H1 (cell line): ENCODE measurements at regions not wholly inside any gene's neighbourhood (a gene's known extent, or its start where the extent isn't known, plus 50 kb on each side); places are given as distances from the start of the nearest gene placed in this dataset.

Experiments
- CTCF ChIA-PET: fragments of 300-600 bp; sonication (Branson Sonifier 250); formaldehyde crosslinking; loops from one replicate; lab custom pipeline; 2021; ENCODE audit not compliant: partially characterized antibody; lab: Charles Lee
- POLR2A ChIA-PET: fragments of 300-600 bp; sonication (Branson Sonifier 250); formaldehyde crosslinking; loops from one replicate; lab custom pipeline; 2021; ENCODE audit warnings: inconsistent platforms; ENCODE audit not compliant: partially characterized antibody; lab: Charles Lee
- DNase-seq, 2 experiments: peaks; one replicate each; pipeline versions ENCODE4 v3.0.0 to v3.0.0-alpha.2; 2010 to 2022; ENCODE audit warnings: low spot score in 2 of 2, low read depth in 1 of 2, mixed read lengths in 1 of 2
- FAIRE-seq: peaks from 2 replicates; lab custom pipeline; 2011; peaks lifted over from hg19 to GRCh38; lab: Jason Lieb, UNC
- H2AFZ ChIP-seq: 2 replicates; pipeline ENCODE4 v1.8.1; 2012; ENCODE audit warnings: low read length, inconsistent platforms
- H2AK5ac ChIP-seq: 2 replicates; pipeline ENCODE4 v1.6.1; 2013; ENCODE audit warnings: low read depth, low read length
- H2BK120ac ChIP-seq: replicated peaks from 2 replicates; pipeline ENCODE3; 2013; ENCODE audit warnings: low read depth, low read length, inconsistent platforms
- H2BK12ac ChIP-seq: 2 replicates; pipeline ENCODE4 v1.6.1; 2013; ENCODE audit warnings: low read depth, low read length
- H2BK15ac ChIP-seq: 2 replicates; pipeline ENCODE4 v1.6.1; 2013; ENCODE audit warnings: low read length
- H2BK20ac ChIP-seq: 2 replicates; pipeline ENCODE4 v1.6.1; 2013; ENCODE audit warnings: low read length
- H2BK5ac ChIP-seq: 2 replicates; pipeline ENCODE4 v1.6.1; 2013; ENCODE audit warnings: low read depth, low read length
- H3K14ac ChIP-seq: 2 replicates; pipeline ENCODE4 v1.6.1; 2013; ENCODE audit warnings: inconsistent platforms; ENCODE audit not compliant: insufficient read length
- H3K18ac ChIP-seq: 2 replicates; pipeline ENCODE4 v1.6.1; 2013; ENCODE audit warnings: low read length; ENCODE audit errors: extremely low read depth
- H3K23ac ChIP-seq: 2 replicates; pipeline ENCODE4 v1.6.1; 2013; ENCODE audit warnings: inconsistent platforms; ENCODE audit not compliant: insufficient read length
- H3K23me2 ChIP-seq: 2 replicates; pipeline ENCODE4 v1.6.1; 2013; ENCODE audit warnings: low read depth, low read length
- H3K27ac ChIP-seq: 2 replicates; pipeline ENCODE4 v1.6.1; 2011; ENCODE audit warnings: low read depth, low read length, inconsistent platforms
- H3K27me3 ChIP-seq, 4 experiments: replicated peaks in 1 of 4; 1 replicate in 1 of 4; 2 replicates in 3 of 4; pipeline versions ENCODE4 v1.6.1 to v1.8.1; 2011 to 2013; ENCODE audit warnings: low read length in 3 of 4, mild to moderate bottlenecking in 3 of 4, inconsistent platforms in 2 of 4, mixed read lengths in 2 of 4, moderate library complexity in 1 of 4; ENCODE audit not compliant: control insufficient read depth in 3 of 4, insufficient read depth in 3 of 4; ENCODE audit errors: extremely low read depth in 1 of 4
- H3K36me3 ChIP-seq, 4 experiments: 2 replicates each; pipeline versions ENCODE4 v1.6.1 to v1.8.1; 2011 to 2013; ENCODE audit warnings: mild to moderate bottlenecking in 4 of 4, low read length in 3 of 4, moderate library complexity in 2 of 4, control low read depth in 1 of 4, inconsistent platforms in 1 of 4; ENCODE audit not compliant: insufficient read depth in 4 of 4, control insufficient read depth in 2 of 4
- H3K4ac ChIP-seq: replicated peaks from 2 replicates; pipeline ENCODE3; 2013; ENCODE audit warnings: low read length, low read depth, mixed read lengths, inconsistent platforms; ENCODE audit not compliant: insufficient read length
- H3K4me1 ChIP-seq, 4 experiments: replicated peaks in 1 of 4; 1 replicate in 1 of 4; 2 replicates in 3 of 4; pipeline versions ENCODE4 v1.6.1 to v1.8.1; 2011 to 2013; ENCODE audit warnings: low read length in 3 of 4, inconsistent platforms in 2 of 4, mixed read lengths in 1 of 4; ENCODE audit not compliant: insufficient read depth in 4 of 4, control insufficient read depth in 3 of 4
- H3K4me2 ChIP-seq, 2 experiments: 2 replicates each; pipeline versions ENCODE4 v1.6.1 to v1.8.1; 2011 to 2013; ENCODE audit warnings: low read depth in 2 of 2, low read length in 2 of 2, control low read depth in 1 of 2, inconsistent platforms in 1 of 2, mild to moderate bottlenecking in 1 of 2; ENCODE audit not compliant: insufficient read depth in 1 of 2
- H3K4me3 ChIP-seq, 4 experiments: fragments of 200-600, 300-600 bp in 1 of 4; sonication (generic), shearing (Covaris generic), sonication (Bioruptor Twin) in 1 of 4; 2 replicates each; pipeline versions ENCODE4 v1.5.1 to v1.8.1; 2011 to 2016; ENCODE audit warnings: low read length in 4 of 4, low read depth in 3 of 4, control low read depth in 2 of 4, inconsistent platforms in 2 of 4, mild to moderate bottlenecking in 2 of 4, mixed read lengths in 1 of 4, moderate library complexity in 1 of 4; ENCODE audit not compliant: insufficient read depth in 2 of 4; ENCODE audit errors: extremely low read depth in 1 of 4
- H3K56ac ChIP-seq: replicated peaks from 2 replicates; pipeline ENCODE3; 2013; ENCODE audit warnings: low read depth, mild to moderate bottlenecking, mixed read lengths, low read length, inconsistent platforms; ENCODE audit not compliant: insufficient read length
- H3K79me1 ChIP-seq: 2 replicates; pipeline ENCODE4 v1.6.1; 2013; ENCODE audit warnings: low read depth, low read length, control low read depth
- H3K79me2 ChIP-seq, 2 experiments: 2 replicates each; pipeline versions ENCODE4 v1.6.1 to v1.8.1; 2012 to 2013; ENCODE audit warnings: low read length in 2 of 2, mild to moderate bottlenecking in 2 of 2, inconsistent platforms in 1 of 2; ENCODE audit not compliant: insufficient read depth in 2 of 2, control insufficient read depth in 1 of 2
- H3K9ac ChIP-seq, 4 experiments: replicated peaks in 1 of 4; 1 replicate in 1 of 4; 2 replicates in 3 of 4; pipeline versions ENCODE4 v1.6.1 to v1.8.1; 2011 to 2013; ENCODE audit warnings: low read depth in 3 of 4, low read length in 3 of 4, control low read depth in 2 of 4, mild to moderate bottlenecking in 2 of 4, moderate library complexity in 2 of 4, inconsistent platforms in 1 of 4; ENCODE audit errors: extremely low read depth in 1 of 4
- H3K9me3 ChIP-seq, 2 experiments: 2 replicates each; pipeline versions ENCODE4 v1.6.1 to v1.8.1; 2012 to 2013; ENCODE audit warnings: mild to moderate bottlenecking in 2 of 2, moderate library complexity in 2 of 2, control low read depth in 1 of 2, inconsistent platforms in 1 of 2, low read depth in 1 of 2, low read length in 1 of 2, mixed read lengths in 1 of 2; ENCODE audit not compliant: insufficient read depth in 2 of 2
- H4K20me1 ChIP-seq, 2 experiments: replicated peaks in 1 of 2; 2 replicates each; pipeline versions ENCODE3 to v1.8.1; 2011 to 2013; ENCODE audit warnings: inconsistent platforms in 2 of 2, low read length in 2 of 2, mild to moderate bottlenecking in 1 of 2; ENCODE audit not compliant: insufficient read depth in 2 of 2, control insufficient read depth in 1 of 2
- H4K5ac ChIP-seq: 2 replicates; pipeline ENCODE4 v1.6.1; 2013; ENCODE audit warnings: low read length, low read depth, mixed read lengths, inconsistent platforms; ENCODE audit not compliant: insufficient read length
- H4K8ac ChIP-seq: 2 replicates; pipeline ENCODE4 v1.8.0; 2013; ENCODE audit warnings: mild to moderate bottlenecking, moderate library complexity, low read length, inconsistent platforms; ENCODE audit not compliant: insufficient read depth; ENCODE audit errors: extremely low read depth
- H4K91ac ChIP-seq: replicated peaks from 2 replicates; pipeline ENCODE3; 2013; ENCODE audit warnings: low read length, mixed read lengths, inconsistent platforms; ENCODE audit not compliant: insufficient read length
- BRCA1 ChIP-seq: IDR thresholded peaks from 2 replicates; pipeline ENCODE4 v1.6.1; 2012; ENCODE audit warnings: low read depth, low read length, improper control_type of control experiment
- CHD2 ChIP-seq: IDR thresholded peaks from 2 replicates; pipeline ENCODE4 v1.6.1; 2012; ENCODE audit warnings: low read length, improper control_type of control experiment
- CTCF ChIP-seq, 3 experiments: IDR thresholded peaks; 1 replicate in 2 of 3; 2 replicates in 1 of 3; pipeline versions ENCODE4 v1.5.1 to v1.6.1; 2011; ENCODE audit warnings: low read length in 3 of 3, mild to moderate bottlenecking in 3 of 3, inconsistent platforms in 2 of 3, low read depth in 1 of 3, moderate library complexity in 1 of 3; ENCODE audit not compliant: insufficient read depth in 1 of 3; ENCODE audit errors: control extremely low read depth in 1 of 3
- EGR1 ChIP-seq: IDR thresholded peaks from 2 replicates; pipeline ENCODE4 v1.6.1; 2011; ENCODE audit warnings: low read depth, low read length, borderline replicate concordance
- EZH2 ChIP-seq: fragments of 200-600 bp; sonication (generic); IDR thresholded peaks from 2 replicates; pipeline ENCODE4 v1.7.1; 2012; ENCODE audit warnings: low read depth, mild to moderate bottlenecking, moderate library complexity, low read length, inconsistent platforms; ENCODE audit not compliant: severe bottlenecking
- FOSL1 ChIP-seq: IDR thresholded peaks from 2 replicates; pipeline ENCODE4 v1.6.1; 2011; ENCODE audit warnings: mild to moderate bottlenecking, low read depth, low read length, moderate library complexity; ENCODE audit not compliant: insufficient read depth
- HDAC6 ChIP-seq: IDR thresholded peaks from one replicate; pipeline ENCODE4 v1.7.1; 2012; ENCODE audit warnings: low read depth, mild to moderate bottlenecking, inconsistent platforms, low read length, moderate library complexity
- KDM1A ChIP-seq: fragments of 200-600, 300-600 bp; sonication (generic); IDR thresholded peaks from 2 replicates; pipeline ENCODE4 v1.7.1; 2016; ENCODE audit warnings: mild to moderate bottlenecking, low read length, borderline replicate concordance
- NANOG ChIP-seq: IDR thresholded peaks from 2 replicates; pipeline ENCODE4 v1.6.1; 2011; ENCODE audit warnings: low read length, low read depth, mild to moderate bottlenecking, inconsistent platforms; ENCODE audit not compliant: insufficient read depth, poor library complexity, severe bottlenecking
- RFX5 ChIP-seq: IDR thresholded peaks from 2 replicates; pipeline ENCODE4 v1.6.1; 2011; ENCODE audit warnings: low read depth, low read length, improper control_type of control experiment, borderline replicate concordance
- SAP30 ChIP-seq: fragments of 300-600 bp; sonication (generic); IDR thresholded peaks from 2 replicates; pipeline ENCODE4 v1.7.1; 2012; ENCODE audit warnings: low read length, moderate library complexity, mild to moderate bottlenecking, inconsistent platforms; ENCODE audit not compliant: insufficient read depth, insufficient replicate concordance
- WGBS, 2 experiments: shearing (Covaris generic) in 1 of 2; methylation state at CpG; one replicate each; pipeline versions ENCODE4 v1.1.6 to v1.1.7; 2013 to 2015; ENCODE audit warnings: low lambda C conversion rate in 2 of 2, mixed read lengths in 2 of 2, inconsistent platforms in 1 of 2, low coverage in 1 of 2, missing lambda C conversion rate in 1 of 2; ENCODE audit not compliant: insufficient replicate concordance in 2 of 2, insufficient coverage in 1 of 2, insufficient read length in 1 of 2; ENCODE audit errors: extremely low coverage in 1 of 2, missing lambda C conversion rate in 1 of 2; 5-methylcytosine and 5-hydroxymethylcytosine counted together

GRCh38 chr6:21858076-21858475, 264.5 kb downstream of the SOX4 start:
- Histone ChIP-seq H3K18ac (no peak overlapping the region), H2BK15ac (no peak overlapping the region), H2BK12ac (no peak overlapping the region), H3K4ac (no peak overlapping the region), H3K4me2 (no peak overlapping the region), H4K20me1 (peaks cover 0 to 4% of the 10 kb centered on the region in 2 experiments), H2BK120ac (no peak overlapping the region), H3K56ac (no peak overlapping the region), H3K9ac (no peak overlapping the region), H3K79me2 (peaks cover 0 to 73% of the 10 kb centered on the region in 2 experiments; a peak in 3 of 4 replicates), H3K9me3 (no peaks in the 10 kb centered on the region), H2BK20ac (no peak overlapping the region), H3K79me1 (peaks cover 3% of the 10 kb centered on the region; the same call in 1 of the 2 replicates), H3K4me3 (no peak overlapping the region), H4K91ac (no peak overlapping the region), H4K5ac (no peak overlapping the region), H3K23me2 (no peaks in the 10 kb centered on the region), H3K14ac (no peak overlapping the region), H3K23ac (no peak overlapping the region), H2BK5ac (no peak overlapping the region), H2AFZ (no peak overlapping the region), H4K8ac (no peak overlapping the region), H3K36me3 (peaks cover 0 to 2% (median 0%) of the 10 kb centered on the region in 4 experiments; a peak in 1 of 8 replicates), H3K27ac (no peak overlapping the region), H3K4me1 (no peaks in the 10 kb centered on the region), H3K27me3 (no peaks in the 10 kb centered on the region), H2AK5ac (no peak overlapping the region)
- FAIRE-seq (no peak), DNase-seq (no peak)
- CTCF ChIA-PET, result interaction anchor here (0.5 to 1.4 kb wide), 2 partner anchors 32 to 78 kb away, joined by 3 to 4 read pairs; no protein-coding TSS in a partner anchor
- 95% methylated on average over 1 of the region's 1 CpG; no CpG with 5 or more reads in 1 of the 2 experiments for WGBS, 2 experiments
- POLR2A ChIA-PET, result no interaction called here
- TF ChIP-seq EGR1 (no peak), KDM1A (no peak), CHD2 (no peak), EZH2 (no peak), RFX5 (no peak), HDAC6 (no peak), CTCF (IDR thresholded peaks at IDR 0.05; ENCODE audit: control extremely low read depth in 1 of 3, insufficient read depth in 1 of 3, low read depth in 1 of 3, low read length in 3 of 3) (no peak), BRCA1 (no peak), NANOG (no peak), FOSL1 (no peak), SAP30 (no peak)
